HepG2 (cell line): ENCODE measurements at regions not wholly inside any gene's neighbourhood (a gene's known extent, or its start where the extent isn't known, plus 50 kb on each side); places are given as distances from the start of the nearest gene placed in this dataset.

Experiments
- ATAC-seq: fragments of 200-7000 bp; cut with Tn5 transposase; 3 replicates; pipeline ENCODE4 v1.9.1; 2020; ENCODE audit warnings: mild to moderate bottlenecking, moderate library complexity
- BruUV-seq: library from RNA; stranded (reverse); fragments of 400-500 nt; replicated peaks from 2 replicates; lab custom pipeline; 2021; lab: Mats Ljungman, UMichigan
- CTCF ChIA-PET: fragments of 300-600 bp; formaldehyde crosslinking; extraction: SDS; loops from one replicate; lab custom pipeline; 2021; ENCODE audit warnings: low total read pairs, inconsistent platforms, low intra/inter-chr PET ratio; lab: Yijun Ruan, JAX
- POLR2A ChIA-PET: fragments of 350-600 bp; sonication (Branson Sonifier 250); formaldehyde crosslinking; loops from one replicate; lab custom pipeline; 2020; ENCODE audit warnings: antibody characterized with exemption, inconsistent platforms; lab: Yijun Ruan, JAX
- DNase-seq: peaks from one replicate; pipeline ENCODE4 v3.0.0-alpha.2; 2015; ENCODE audit warnings: low spot score
- FAIRE-seq: peaks from 3 replicates; lab custom pipeline; 2011; peaks lifted over from hg19 to GRCh38; lab: Jason Lieb, UNC
- H2AFZ ChIP-seq: one replicate; pipeline ENCODE4 v1.6.1; 2011; ENCODE audit warnings: low read length, inconsistent platforms
- H3K27ac ChIP-seq: fragments of 300-600 bp; 3 replicates; pipeline ENCODE4 v1.8.0; 2011; ENCODE audit warnings: mixed run types, mild to moderate bottlenecking, mixed read lengths, low read length, inconsistent platforms; ENCODE audit not compliant: insufficient read depth; ENCODE audit errors: extremely low read length
- H3K27me3 ChIP-seq, 2 experiments: fragments of 200-600 bp in 1 of 2; 2 replicates in 1 of 2; 3 replicates in 1 of 2; pipeline versions ENCODE4 v1.6.0 to v1.8.0; 2011; ENCODE audit warnings: low read length in 2 of 2, mild to moderate bottlenecking in 2 of 2, moderate library complexity in 2 of 2, inconsistent platforms in 1 of 2; ENCODE audit not compliant: insufficient read depth in 2 of 2, control insufficient read depth in 1 of 2
- H3K36me3 ChIP-seq, 2 experiments: fragments of 200-600 bp in 1 of 2; replicated peaks in 1 of 2; 2 replicates in 1 of 2; 3 replicates in 1 of 2; pipeline versions ENCODE4 v1.5.1 to v1.8.0; 2011; ENCODE audit warnings: low read length in 2 of 2, inconsistent platforms in 1 of 2; ENCODE audit not compliant: insufficient read depth in 2 of 2, control insufficient read depth in 1 of 2
- H3K4me1 ChIP-seq: 2 replicates; pipeline ENCODE4 v1.5.1; 2012; ENCODE audit warnings: low read length, inconsistent platforms; ENCODE audit not compliant: insufficient read depth
- H3K4me2 ChIP-seq: 2 replicates; pipeline ENCODE4 v1.6.0; 2011; ENCODE audit warnings: low read depth, low read length, inconsistent platforms
- H3K4me3 ChIP-seq, 3 experiments: fragments of 200-600 bp in 1 of 3; sonication (generic), shearing (Covaris generic) in 1 of 3; replicated peaks in 1 of 3; 2 replicates each; pipeline ENCODE4 v1.5.1; 2011 to 2016; ENCODE audit warnings: low read length in 3 of 3, inconsistent platforms in 2 of 3, low read depth in 2 of 3, mild to moderate bottlenecking in 2 of 3, control low read depth in 1 of 3, mixed read lengths in 1 of 3; ENCODE audit not compliant: insufficient read depth in 1 of 3
- H3K79me2 ChIP-seq: one replicate; pipeline ENCODE4 v1.6.1; 2011; ENCODE audit warnings: low read length, inconsistent platforms; ENCODE audit not compliant: insufficient read depth
- H3K9ac ChIP-seq: 2 replicates; pipeline ENCODE4 v1.6.0; 2011; ENCODE audit warnings: mild to moderate bottlenecking, low read depth, low read length, inconsistent platforms; ENCODE audit not compliant: insufficient read depth
- H3K9me3 ChIP-seq: 2 replicates; pipeline ENCODE4 v1.5.1; 2012; ENCODE audit warnings: mild to moderate bottlenecking, low read length
- H4K20me1 ChIP-seq: 2 replicates; pipeline ENCODE4 v1.6.0; 2011; ENCODE audit warnings: inconsistent platforms, mild to moderate bottlenecking, low read length, moderate library complexity; ENCODE audit not compliant: insufficient read depth
- DNMT1 ChIP-seq: sonication (generic); formaldehyde crosslinking; IDR thresholded peaks from 2 replicates; pipeline ENCODE4 v1.5.1; 2020; ENCODE audit warnings: mild to moderate bottlenecking, missing genetic modification reagents
- FOXP1 ChIP-seq, 2 experiments: fragments of 450-650 bp in 1 of 2; IDR thresholded peaks; 2 replicates each; pipeline ENCODE4 v1.6.1; 2017 to 2018; ENCODE audit warnings: antibody characterized with exemption in 1 of 2
- GPN1 ChIP-seq: sonication (generic); formaldehyde crosslinking; IDR thresholded peaks from 2 replicates; pipeline ENCODE4 v1.5.1; 2020; ENCODE audit warnings: missing genetic modification reagents, borderline replicate concordance
- GTF3A ChIP-seq: sonication (generic); formaldehyde crosslinking; conservative IDR thresholded peaks from 2 replicates; pipeline ENCODE4 v1.4.0; 2020; ENCODE audit warnings: mild to moderate bottlenecking, missing genetic modification reagents
- HNRNPK ChIP-seq: fragments of 200-400 bp; formaldehyde crosslinking; IDR thresholded peaks from 2 replicates; pipeline ENCODE4 v1.6.1; 2018; ENCODE audit warnings: low read length, low read depth, moderate library complexity, mild to moderate bottlenecking; ENCODE audit not compliant: poor library complexity, severe bottlenecking
- IKZF1 ChIP-seq: fragments of 450-650 bp; IDR thresholded peaks from 2 replicates; pipeline ENCODE4 v1.7.1; 2016
- MTA3 ChIP-seq: sonication (generic); formaldehyde crosslinking; IDR thresholded peaks from 2 replicates; pipeline ENCODE4 v1.4.0; 2020; ENCODE audit warnings: missing genetic modification reagents
- NBN ChIP-seq: fragments of 450-650 bp; conservative IDR thresholded peaks from 2 replicates; pipeline ENCODE4 v1.6.1; 2017
- REL ChIP-seq: sonication (generic); formaldehyde crosslinking; conservative IDR thresholded peaks from 2 replicates; pipeline ENCODE4 v1.8.0; 2022; ENCODE audit warnings: mild to moderate bottlenecking, missing genetic modification reagents, moderate library complexity
- SP2 ChIP-seq: sonication (generic); formaldehyde crosslinking; IDR thresholded peaks from 2 replicates; pipeline ENCODE4 v1.5.1; 2020; ENCODE audit warnings: mild to moderate bottlenecking, missing genetic modification reagents
- SRY ChIP-seq: sonication (generic); formaldehyde crosslinking; IDR thresholded peaks from 2 replicates; pipeline ENCODE4 v1.8.0; 2022; ENCODE audit warnings: mild to moderate bottlenecking, missing genetic modification reagents
- YEATS4 ChIP-seq: sonication (generic); formaldehyde crosslinking; IDR thresholded peaks from 2 replicates; pipeline ENCODE4 v1.4.0; 2020; ENCODE audit warnings: missing genetic modification reagents, borderline replicate concordance
- ZMAT3 ChIP-seq: sonication (generic); formaldehyde crosslinking; conservative IDR thresholded peaks from 2 replicates; pipeline ENCODE4 v1.7.0; 2021; ENCODE audit warnings: missing genetic modification reagents
- ZNF136 ChIP-seq: sonication (generic); formaldehyde crosslinking; IDR thresholded peaks from 2 replicates; pipeline ENCODE4 v1.8.1; 2022; ENCODE audit warnings: low read depth, mild to moderate bottlenecking, moderate library complexity, missing genetic modification reagents
- ZNF143 ChIP-seq: sonication (generic); formaldehyde crosslinking; IDR thresholded peaks from 2 replicates; pipeline ENCODE4 v1.4.0; 2020; ENCODE audit warnings: missing genetic modification reagents
- ZNF337 ChIP-seq: sonication (generic); formaldehyde crosslinking; IDR thresholded peaks from 2 replicates; pipeline ENCODE4 v1.5.1; 2020; ENCODE audit warnings: missing genetic modification reagents, low read depth, mild to moderate bottlenecking, borderline replicate concordance
- ZNF460 ChIP-seq: sonication (generic); formaldehyde crosslinking; IDR thresholded peaks from 2 replicates; pipeline ENCODE4 v1.5.1; 2020; ENCODE audit warnings: missing genetic modification reagents, mild to moderate bottlenecking, borderline replicate concordance
- ZNF501 ChIP-seq: sonication (generic); formaldehyde crosslinking; IDR thresholded peaks from 2 replicates; pipeline ENCODE4 v1.5.1; 2020; ENCODE audit warnings: mild to moderate bottlenecking, moderate library complexity, missing genetic modification reagents
- ZNF749 ChIP-seq: sonication (generic); formaldehyde crosslinking; IDR thresholded peaks from 2 replicates; pipeline ENCODE4 v1.8.0; 2022; ENCODE audit warnings: mild to moderate bottlenecking, missing genetic modification reagents, moderate library complexity, borderline replicate concordance
- WGBS: methylation state at CpG from one replicate; pipeline ENCODE4 v1.1.6; 2017; ENCODE audit warnings: low lambda C conversion rate; 5-methylcytosine and 5-hydroxymethylcytosine counted together
- in situ Hi-C: cut with HindIII; loops from 2 replicates; pipeline ENCODE4 v1.10.0; 2017; ENCODE audit warnings: low pct_unique_long_range_greater_than_20kb; ENCODE audit not compliant: extremely low pct_ligation_motif_present
- intact Hi-C: fragments of 100-400 bp; cut with micrococcal nuclease; formaldehyde crosslinking; loops from one replicate; pipeline ENCODE4 v1.10.0; 2022; ENCODE audit not compliant: unreplicated experiment
- TF ChIP-seq, protein P1 (sequence below): fragments of 450-650 bp; IDR thresholded peaks from 2 replicates; pipeline ENCODE4 v1.6.1; 2017
- TF ChIP-seq, protein P2 (sequence below), 2 experiments: sonication (generic) in 1 of 2; formaldehyde crosslinking in 1 of 2; IDR thresholded peaks; 2 replicates each; pipeline versions ENCODE4 v1.5.1 to v1.6.1; 2011 to 2020; ENCODE audit warnings: borderline replicate concordance in 1 of 2, low read depth in 1 of 2, low read length in 1 of 2, mild to moderate bottlenecking in 1 of 2, missing genetic modification reagents in 1 of 2, moderate library complexity in 1 of 2

GRCh38 chr20:39110819-39111136 lies 148.6 kb downstream of the DHX35 start (continued):
- no peak for TF ChIP-seq SP2 (CRISPR knock-in tag)
- TF ChIP-seq SRY (CRISPR knock-in tag): no peak
- no peak for TF ChIP-seq ZNF136
- no peak for TF ChIP-seq ZNF337 (CRISPR knock-in tag)
- no peak for TF ChIP-seq MTA3 (CRISPR knock-in tag)
- TF ChIP-seq GPN1 (CRISPR knock-in tag): no peak
- TF ChIP-seq ZMAT3 (CRISPR knock-in tag): no peak
- TF ChIP-seq FOXP1 (IDR thresholded peaks at IDR 0.05): no peak
- no peak for TF ChIP-seq FOXP1 (CRISPR knock-in tag; IDR thresholded peaks at IDR 0.05)
- no peak for TF ChIP-seq YEATS4 (CRISPR knock-in tag)
- TF ChIP-seq DNMT1 (CRISPR knock-in tag): no peak
- TF ChIP-seq ZNF460 (CRISPR knock-in tag): no peak

DNA sequence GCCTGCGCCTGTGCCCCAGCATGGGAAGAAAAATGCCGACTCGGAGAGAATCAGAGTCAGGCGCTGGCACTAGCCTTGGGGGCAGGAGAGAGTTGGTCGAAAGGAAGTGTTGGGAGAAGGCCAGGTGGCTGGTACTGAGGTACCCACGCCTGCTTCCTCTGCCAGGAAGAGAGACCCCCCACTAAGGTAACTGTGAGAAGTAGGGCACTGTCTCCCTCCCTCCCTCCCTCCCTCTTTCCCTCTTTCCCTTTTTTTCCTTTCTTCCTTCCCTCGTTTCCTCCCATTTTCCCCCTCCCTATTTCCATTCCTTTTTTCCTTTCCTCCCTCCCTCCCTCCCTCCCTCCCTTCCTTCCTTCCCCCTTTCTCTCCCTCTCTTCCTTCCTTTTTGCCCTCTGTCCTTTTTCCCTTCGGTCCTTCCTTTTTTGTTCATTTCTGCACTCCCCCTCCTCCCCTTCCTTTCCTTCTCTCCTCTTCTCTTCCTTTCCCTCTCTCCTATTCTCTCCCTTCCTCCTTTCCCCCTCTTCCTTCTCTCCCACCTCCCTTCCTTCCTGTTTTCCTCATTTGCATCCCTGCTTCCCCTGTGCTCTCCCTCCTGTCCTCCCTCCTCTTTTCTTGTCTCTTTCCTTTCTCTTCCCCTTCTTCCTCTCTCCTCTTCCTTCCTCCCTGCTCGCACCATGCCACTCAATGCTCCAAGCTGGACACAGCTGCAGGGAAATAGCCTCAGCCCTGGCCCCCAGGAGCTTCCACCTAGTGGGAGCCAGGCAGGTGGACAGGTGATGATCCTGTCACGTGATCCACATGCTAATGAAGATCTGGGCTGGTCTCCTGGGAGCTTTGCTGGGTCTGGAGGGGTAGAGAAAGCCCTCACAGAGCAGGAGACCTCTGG lies 148.0 kb downstream of the DHX35 start:
- Histone ChIP-seq H3K79me2 (no peaks in the 10 kb centered on the region), H3K4me1 (peaks cover 19% of the 10 kb centered on the region; the same call in 1 of the 2 replicates), H3K9ac (no peak overlapping the region), H3K9me3 (no peaks in the 10 kb centered on the region), H3K4me3 (no peak overlapping the region), H3K36me3 (no peaks in the 10 kb centered on the region), H2AFZ (no peak overlapping the region), H4K20me1 (peaks cover 2% of the 10 kb centered on the region; the same call in 1 of the 2 replicates), H3K27me3 (peaks cover 4 to 23% of the 10 kb centered on the region in 2 experiments; a peak in 4 of 5 replicates), H3K27ac (no peak overlapping the region), H3K4me2 (no peak overlapping the region)
- WGBS: 6% methylated on average over 10 of the region's 10 CpGs
- no TSS peak for BruUV-seq
- FAIRE-seq (no peak), DNase-seq (no peak), ATAC-seq (no peak)
- in situ Hi-C loops: loop anchor here (10.0 kb wide), 3 partner anchors 765 to 1575 kb away; partner anchors contain the start of gene MAFB
- POLR2A ChIA-PET: no interaction called here
- intact Hi-C loops: loop anchor here (5.0 to 10.0 kb wide), 2 partner anchors 1142 to 1585 kb away; no protein-coding TSS in a partner anchor
- CTCF ChIA-PET: no interaction called here
- TF ChIP-seq HNRNPK: peak; percentile 80
- peak; percentile 97; the same call in 1 of the 2 replicates for TF ChIP-seq IKZF1
- TF ChIP-seq, protein P1, sequence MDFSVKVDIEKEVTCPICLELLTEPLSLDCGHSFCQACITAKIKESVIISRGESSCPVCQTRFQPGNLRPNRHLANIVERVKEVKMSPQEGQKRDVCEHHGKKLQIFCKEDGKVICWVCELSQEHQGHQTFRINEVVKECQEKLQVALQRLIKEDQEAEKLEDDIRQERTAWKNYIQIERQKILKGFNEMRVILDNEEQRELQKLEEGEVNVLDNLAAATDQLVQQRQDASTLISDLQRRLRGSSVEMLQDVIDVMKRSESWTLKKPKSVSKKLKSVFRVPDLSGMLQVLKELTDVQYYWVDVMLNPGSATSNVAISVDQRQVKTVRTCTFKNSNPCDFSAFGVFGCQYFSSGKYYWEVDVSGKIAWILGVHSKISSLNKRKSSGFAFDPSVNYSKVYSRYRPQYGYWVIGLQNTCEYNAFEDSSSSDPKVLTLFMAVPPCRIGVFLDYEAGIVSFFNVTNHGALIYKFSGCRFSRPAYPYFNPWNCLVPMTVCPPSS: peak; percentile 61; the same call in 1 of the 2 replicates
- no peak for TF ChIP-seq REL (CRISPR knock-in tag)
- TF ChIP-seq GTF3A (CRISPR knock-in tag): no peak
- no peak for TF ChIP-seq ZNF501 (CRISPR knock-in tag)
- TF ChIP-seq ZNF143 (CRISPR knock-in tag): no peak
- TF ChIP-seq, protein P2, sequence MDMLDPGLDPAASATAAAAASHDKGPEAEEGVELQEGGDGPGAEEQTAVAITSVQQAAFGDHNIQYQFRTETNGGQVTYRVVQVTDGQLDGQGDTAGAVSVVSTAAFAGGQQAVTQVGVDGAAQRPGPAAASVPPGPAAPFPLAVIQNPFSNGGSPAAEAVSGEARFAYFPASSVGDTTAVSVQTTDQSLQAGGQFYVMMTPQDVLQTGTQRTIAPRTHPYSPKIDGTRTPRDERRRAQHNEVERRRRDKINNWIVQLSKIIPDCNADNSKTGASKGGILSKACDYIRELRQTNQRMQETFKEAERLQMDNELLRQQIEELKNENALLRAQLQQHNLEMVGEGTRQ (IDR thresholded peaks at IDR 0.05; ENCODE audit: low read depth, low read length): peak; percentile 80
- TF ChIP-seq, protein P2 (CRISPR knock-in tag; IDR thresholded peaks at IDR 0.05; ENCODE audit: borderline replicate concordance): no peak
- no peak for TF ChIP-seq ZNF749 (CRISPR knock-in tag)
- TF ChIP-seq NBN: peak; percentile 98
